NCI-H82 treated with DMSO at 0.1 percent for 48 hours (cell line): ENCODE measurements at regions not wholly inside any gene's neighbourhood (a gene's known extent, or its start where the extent isn't known, plus 50 kb on each side); places are given as distances from the start of the nearest gene placed in this dataset.

Experiments
- DNase-seq: peaks from one replicate; lab custom pipeline; 2025; ENCODE audit not compliant: unreplicated experiment; lab: John Stamatoyannopoulos, UW

DNA sequence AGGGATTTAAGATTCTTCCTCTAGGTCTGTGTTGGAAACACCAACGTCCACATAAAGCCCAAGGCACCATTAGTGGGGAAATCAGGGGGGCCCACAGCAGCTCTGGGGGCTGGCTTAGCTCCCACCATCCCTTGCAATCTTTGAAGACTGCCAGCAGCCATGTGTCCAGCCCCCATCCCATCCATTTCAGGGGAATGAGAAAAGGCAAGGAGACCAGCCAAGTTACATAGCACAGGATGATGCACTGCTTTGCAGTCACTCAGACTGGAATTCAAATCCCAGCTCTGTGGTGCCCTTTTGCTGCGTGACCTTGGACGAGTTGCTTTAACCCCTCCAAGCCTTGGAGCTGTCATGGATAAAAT is 108.9 kb upstream of the ZMIZ1 start:
- DNase-seq: no peak

DNA sequence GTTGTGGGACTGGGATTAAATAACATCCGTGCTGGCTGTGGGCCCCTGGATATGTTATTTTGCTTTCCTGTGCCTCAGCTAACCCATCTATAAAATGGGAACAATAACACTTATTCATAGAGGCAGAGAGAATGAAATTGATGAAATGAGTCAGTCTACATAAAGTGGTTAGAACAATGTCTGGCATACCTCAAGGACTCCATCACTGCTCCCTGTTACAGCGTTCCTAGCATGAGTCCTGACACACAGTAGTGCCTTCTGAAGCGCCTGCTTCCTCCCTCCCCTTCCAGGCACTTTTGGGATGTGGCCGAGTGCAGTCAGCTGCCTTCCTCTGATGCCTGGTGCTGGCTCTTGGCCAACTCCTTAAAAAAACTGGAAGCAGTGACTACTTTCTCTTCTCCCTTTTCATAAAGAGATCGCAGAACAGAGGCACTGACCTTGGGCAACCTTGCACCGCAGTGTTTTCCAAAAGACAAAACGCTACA is 108.4 kb upstream of the ZMIZ1 start:
- no peak for DNase-seq

DNA sequence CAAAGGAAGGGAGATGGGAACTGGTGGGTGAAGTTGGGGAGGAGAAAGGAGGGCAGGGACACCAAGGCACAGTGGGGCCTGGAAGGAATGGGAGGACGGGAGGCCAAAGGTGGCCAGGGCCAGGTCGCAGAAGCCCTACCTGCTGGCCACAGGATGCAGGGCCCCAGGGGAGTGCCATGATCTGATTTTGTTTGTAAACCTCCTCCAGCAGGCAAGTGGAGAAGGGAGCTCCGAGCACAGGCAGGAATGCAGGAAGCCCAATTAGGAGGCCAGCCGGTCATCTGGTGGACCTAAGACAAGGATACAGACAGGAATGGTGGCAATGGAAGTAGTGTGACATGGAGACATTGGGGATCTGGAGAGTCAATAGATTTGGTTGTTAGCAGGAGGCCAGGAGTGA is 107.0 kb upstream of the ZMIZ1 start:
- DNase-seq: no peak

DNA sequence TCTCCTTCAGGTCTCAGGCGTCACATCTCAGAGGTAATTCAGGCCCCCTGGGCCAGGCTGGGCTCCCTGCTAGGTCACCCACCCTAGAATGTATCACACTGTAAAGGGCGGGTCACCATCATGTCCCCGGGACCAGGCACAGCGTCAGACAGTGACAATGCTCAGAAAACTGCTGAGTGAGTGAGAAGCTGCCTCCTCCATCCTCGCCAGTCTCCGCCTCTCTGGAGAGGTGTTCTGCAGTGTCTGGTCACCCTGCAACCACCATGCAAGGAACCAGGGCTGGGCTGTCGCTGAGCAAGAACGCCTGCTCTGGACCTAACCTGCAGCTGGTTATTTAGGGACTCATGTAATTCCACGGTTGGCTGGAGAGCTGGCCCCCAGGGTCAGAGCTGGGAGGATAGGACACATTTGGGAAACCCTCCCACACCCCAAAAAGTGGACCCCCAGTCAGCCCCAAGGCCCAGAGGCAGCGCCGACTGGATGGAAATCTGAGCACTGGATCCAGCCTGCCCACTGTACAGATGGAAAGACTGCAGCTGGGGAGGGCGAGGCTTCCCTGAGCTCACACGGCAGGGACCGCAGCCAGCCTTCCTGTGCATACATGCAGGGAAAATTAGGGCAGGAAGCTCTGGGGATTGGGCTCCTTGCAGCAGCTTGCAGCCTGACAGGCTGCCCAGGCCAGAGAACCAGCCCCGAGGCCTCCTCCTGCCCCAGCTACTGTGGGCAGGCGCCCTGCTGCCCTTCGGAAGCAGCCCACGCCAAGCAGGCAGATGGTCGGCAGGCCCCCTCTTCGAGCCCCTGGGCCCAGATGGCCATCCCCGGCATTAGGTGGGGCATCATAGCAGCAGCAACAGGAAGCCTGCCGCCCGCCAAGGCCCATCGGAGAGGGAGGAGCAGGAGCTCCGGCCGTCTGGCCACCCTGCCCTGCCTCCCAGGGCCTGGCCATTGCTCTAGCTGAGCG is 105.4 kb upstream of the ZMIZ1 start:
- no peak for DNase-seq

DNA sequence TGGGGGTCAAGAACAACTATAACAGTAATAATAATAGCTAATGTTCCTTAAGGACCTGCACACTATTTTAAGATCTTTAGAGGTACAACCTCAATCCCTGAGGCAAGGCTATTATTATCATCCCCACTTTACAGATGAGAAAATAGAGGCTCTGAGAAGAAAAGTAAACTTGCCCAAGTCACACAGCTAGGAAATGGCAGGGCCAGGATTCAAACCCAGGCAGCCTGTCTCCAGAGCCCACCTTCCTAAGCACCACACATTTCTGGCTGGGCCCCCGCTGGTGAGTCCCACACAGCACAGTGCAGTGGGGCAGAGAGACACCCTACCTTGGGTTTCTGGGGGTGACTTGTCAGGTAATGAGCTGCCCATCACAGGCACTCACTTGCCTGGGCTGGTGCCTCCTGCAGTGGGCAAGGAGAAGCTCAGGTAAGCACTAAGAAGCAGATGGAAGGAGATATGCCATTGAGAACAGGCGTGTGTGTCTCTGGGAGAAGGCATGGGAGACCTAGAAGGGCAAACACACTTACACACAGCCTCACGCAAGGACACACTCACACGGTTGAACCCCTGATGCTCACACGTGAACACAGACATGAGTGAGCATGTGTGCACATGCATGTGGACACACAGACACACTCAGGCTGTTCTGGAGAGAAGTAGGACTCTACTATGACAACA is 104.4 kb upstream of the ZMIZ1 start:
- DNase-seq: no peak

DNA sequence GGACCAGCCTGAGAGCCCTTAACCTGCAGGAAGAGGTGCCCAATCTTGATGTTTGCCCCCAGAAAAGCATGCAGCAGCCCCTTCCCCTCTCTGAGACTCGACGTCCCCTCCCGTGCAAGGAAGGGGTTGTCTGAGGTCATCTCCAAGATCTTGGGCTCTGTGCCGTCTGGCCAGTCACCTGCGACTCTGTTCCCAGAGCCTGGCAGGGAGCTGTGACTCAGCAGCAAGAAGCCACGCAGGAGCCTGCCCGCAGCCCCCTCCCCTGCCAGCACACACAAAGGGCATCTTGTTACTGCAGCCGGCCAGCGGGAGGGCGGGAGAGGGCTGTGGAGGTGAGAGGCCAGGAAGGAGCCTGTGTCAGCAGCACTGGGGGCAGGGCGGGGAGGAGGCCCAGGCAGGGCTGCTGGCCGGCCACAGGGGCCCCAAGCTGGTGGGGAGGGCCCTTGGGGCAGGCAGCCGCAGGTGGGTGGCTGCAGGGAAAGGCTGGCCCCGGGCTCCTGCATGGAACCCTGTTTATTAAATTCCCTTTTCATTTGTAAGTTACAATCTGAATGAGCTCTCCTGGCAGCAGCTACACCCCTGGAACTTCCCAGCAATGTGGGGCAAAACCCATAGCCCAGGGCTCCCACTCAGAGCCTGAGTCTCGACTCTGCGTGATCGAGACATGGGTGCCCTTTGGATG is 103.7 kb upstream of the ZMIZ1 start:
- DNase-seq: no peak

DNA sequence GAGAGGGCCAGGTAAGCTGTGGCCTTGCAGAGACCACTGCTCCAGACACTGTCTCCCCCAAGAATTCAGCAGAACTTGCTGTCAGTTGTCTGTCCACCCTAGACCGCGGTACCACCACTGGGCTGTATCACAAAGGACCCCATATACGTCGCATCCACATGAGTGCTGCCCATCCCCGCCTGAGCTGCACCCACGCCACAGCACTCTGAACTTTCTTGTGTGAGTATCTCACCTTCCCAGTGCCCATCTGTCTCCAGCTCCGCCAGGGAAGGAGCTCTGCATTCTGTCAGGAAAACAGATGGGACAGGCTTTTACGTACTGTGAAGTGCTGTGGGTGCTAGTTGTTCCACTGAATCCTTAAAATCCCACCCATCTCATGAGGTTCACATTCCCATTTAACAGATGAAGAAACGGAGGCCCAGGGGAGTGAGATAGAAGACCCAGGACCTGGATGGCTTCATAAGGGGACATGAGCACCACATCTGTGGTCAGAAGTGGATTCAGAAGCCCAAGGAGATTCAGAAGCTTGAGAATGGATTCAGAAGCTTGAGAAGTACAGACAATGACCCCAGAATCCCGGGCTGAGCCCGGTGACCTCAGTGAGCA is 102.5 kb upstream of the ZMIZ1 start:
- no peak for DNase-seq

DNA sequence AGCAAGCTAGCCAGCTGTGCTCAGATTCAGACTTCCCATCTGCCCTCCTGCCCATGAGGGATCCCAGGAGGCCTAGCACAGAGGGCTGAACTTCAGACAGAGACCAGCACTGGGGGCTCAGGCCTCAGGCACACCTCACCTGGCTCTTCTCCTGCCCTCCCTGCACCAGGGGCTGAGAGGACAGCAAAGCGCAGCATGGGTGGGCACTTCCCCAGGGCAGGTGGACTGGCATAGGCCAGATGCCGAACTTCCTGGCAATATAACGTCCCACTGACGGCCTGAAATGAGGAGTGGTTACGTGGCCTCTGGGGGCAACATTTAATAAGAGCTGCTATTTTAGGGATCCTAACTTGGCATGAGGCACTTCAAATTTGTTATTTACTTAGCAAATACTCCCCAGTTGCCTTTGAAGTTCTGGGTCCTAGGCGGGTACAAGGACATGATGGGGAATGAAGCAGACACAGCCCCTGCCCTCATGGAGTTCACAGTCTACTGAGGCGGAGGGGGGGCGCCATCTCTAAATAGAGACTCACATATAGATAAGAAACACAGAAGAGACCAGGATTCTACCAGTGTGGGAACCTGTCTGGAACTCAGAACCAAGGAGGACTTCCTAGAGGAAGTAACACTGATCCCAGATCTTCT is 101.8 kb upstream of the ZMIZ1 start:
- DNase-seq: no peak

DNA sequence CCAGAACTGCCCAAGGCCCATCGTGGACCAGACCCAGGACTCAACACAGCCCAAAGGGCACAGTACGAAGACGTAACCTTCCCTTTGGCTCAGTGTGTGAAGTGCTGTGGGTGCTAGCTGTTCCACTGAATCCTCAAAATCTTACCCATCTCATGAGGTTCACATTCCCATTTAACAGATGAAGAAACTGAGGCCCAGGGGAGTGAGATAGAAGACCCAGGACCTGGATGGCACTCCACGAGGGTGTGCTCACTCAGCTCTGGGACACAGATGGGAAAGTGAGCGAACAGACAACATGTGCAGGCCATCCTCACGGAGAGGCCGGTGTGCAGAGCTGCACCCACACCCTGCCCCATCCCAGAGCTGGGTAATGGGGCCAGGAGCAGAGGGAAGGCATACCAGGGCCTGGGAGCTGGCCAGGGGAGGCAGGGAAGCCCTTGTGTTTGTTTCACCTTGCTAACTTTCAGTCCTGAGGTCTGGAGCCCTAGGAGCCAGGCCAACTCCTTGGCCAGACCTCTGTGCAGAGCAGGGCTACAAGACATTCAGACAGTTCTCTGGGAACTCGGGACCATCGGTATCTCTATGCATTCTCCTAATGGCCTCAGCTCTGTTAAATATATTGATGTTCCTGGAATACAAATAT is 100.3 kb upstream of the ZMIZ1 start:
- no peak for DNase-seq

DNA sequence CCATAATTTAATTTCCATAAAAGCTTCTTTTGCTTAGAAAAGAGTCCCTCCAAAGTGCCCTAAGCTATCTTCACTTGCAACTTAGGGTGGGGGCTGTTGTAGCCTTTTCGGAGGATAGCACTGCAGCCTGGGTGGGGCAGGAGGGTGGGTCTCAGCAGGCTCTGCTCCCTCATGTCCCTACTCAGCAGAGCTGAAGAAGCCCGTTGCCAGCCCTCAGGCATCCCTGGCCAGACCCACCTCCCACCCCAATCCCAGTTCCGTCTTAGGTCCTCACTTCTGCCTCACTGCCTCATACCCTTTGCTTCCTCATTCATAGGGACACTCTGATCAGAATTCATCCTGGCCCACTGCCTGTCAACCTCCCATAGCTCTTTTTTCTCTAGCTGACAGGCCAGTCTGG is 99.8 kb upstream of the ZMIZ1 start:
- no peak for DNase-seq

DNA sequence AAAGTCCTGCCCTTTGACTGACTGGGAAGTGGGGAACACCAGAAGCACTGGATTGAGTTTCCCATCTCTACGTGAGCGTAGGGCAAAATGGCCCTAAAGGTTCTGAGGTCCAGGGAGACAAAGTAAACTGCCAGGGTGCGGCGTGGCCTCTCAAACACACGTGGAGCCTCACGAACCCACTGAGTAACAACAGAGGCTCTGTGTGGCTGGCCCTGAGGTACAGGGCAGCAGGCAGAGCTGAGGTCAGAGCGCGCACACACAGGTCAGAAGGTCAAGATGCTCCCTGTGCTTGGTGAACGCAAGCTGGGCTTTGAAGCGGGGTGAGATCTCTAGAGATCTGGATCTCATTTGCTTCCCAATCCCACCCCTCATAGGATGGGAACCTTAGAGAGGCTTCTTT is 99.0 kb upstream of the ZMIZ1 start:
- no peak for DNase-seq

DNA sequence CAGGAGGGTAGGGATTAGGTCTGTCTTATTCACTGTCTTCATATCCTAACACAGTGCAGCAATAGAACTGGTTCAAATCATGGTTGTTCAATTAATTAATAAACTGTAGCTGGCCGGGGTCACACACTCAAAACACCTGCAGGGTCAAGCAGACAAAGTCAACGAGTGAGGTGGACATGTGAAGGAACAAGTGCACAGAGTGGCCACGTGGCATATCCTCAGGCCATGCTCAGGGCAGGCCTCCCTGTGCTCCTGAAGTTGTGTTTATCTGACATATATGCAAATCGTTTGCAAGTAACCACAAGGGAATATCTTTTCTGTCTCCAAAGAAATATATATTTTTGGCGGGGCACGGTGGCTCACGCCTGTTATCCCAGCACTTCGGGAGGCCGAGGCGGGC is 98.5 kb upstream of the ZMIZ1 start:
- no peak for DNase-seq

DNA sequence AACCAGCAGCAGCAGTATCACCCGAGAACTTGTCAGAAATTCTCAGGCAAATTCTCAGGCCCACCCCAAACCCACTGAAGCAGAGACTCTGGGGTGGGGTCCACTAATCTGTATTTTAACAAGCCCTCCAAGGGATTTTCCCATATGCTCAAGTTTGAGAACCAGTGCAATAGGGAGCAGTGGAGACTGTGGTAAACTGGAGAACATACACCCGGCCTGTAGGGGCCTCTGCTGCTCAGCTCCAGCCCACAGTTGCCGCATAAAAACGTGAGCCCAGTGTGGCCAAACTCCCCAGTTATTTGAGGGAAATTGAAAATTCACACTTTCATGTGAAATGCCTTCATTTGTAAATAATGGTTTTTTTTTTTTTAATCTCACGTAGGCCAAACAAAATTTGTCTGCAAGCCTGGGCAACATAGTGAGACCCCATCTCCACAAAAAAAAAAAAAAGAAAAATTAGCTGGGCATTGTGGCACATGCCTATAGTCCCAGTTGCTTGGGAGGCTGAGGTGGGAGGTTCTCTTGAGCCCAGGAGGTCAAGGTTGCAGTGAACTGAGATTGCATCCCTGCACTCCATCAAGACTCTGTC is 97.6 kb upstream of the ZMIZ1 start:
- no peak for DNase-seq

DNA sequence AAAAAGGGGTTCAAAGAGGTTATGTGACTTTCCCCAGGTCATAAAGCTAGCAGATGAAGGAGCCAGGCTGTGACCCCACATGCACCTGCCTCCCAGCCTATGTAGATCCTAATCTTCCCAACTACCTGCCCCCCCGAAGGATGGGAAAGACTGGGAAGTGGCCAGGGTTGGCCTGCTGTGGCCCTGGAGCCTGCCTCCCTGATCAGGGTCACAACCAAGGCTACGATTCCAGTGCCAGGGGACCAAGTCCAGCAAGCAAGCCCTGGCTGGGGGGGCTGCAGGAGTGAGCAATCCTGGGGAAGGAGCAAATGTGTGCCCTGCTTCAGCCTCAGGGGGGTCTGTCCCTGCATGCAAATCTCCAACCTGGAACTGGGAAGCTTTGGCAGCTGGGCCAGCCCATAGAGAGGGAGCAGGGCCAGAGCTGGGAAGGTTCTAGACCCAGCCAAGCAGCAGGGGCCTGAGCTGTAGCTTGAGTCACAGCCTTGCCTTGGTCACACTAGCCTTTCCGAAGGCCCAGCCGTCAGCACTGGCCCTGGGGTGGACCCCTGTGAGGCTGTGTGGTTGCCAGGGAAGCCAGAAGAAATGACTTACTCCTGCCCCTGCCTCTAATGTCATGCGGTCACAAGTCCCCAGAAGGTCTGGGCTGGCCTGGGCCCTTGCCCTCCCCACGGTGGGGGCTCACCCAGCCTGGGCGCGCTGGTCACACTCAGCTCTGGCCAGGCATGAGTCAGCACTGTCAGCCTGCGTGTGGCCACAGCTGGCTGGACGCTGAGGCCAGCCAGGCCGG is 96.4 kb upstream of the ZMIZ1 start:
- DNase-seq: no peak

DNA sequence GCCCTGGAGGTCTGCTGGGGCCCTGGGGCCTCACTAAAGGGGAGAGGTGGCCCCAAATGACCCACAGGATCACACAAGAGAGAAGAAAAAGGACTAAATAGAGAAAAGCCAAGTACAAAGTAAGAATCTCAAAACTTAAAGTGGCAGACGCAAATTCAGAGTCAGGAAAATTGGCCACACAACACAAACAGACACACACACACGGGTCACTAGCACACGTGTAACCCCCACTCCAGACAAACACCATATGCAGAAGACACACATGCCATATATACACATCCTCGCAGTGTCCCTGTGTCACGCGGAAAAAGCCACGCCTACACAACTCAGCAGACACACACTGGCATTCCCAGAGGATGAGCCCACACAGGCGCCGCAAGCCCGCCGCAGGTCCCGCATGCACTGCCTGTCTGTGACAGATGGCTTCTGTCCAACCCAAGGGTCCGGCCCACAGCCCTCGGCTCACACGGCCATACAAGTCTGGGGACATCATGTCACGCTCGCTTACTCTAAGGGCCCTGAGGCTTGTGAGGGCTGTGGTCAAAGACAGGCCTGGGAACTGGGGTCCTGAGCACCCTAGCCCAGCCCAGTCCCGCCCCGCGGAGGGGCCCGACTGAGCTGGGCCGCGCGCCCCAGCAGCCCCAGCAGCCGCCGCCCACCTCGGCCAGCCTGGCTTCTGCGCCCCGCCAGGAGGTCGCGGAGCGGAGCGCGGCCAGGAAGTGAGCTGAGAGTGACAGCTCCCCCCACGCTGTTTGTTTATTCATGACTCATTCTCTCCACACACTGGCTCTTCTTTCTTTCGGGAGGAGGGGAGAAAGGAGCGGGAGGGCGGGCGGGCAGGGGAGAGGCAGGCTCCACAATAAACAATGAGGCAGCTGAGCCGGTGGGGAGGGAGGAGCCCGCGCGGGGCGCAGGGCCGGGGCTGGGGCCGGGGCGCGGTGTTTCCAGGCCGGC is 95.5 kb upstream of the ZMIZ1 start:
- peak; percentile 59 for DNase-seq

DNA sequence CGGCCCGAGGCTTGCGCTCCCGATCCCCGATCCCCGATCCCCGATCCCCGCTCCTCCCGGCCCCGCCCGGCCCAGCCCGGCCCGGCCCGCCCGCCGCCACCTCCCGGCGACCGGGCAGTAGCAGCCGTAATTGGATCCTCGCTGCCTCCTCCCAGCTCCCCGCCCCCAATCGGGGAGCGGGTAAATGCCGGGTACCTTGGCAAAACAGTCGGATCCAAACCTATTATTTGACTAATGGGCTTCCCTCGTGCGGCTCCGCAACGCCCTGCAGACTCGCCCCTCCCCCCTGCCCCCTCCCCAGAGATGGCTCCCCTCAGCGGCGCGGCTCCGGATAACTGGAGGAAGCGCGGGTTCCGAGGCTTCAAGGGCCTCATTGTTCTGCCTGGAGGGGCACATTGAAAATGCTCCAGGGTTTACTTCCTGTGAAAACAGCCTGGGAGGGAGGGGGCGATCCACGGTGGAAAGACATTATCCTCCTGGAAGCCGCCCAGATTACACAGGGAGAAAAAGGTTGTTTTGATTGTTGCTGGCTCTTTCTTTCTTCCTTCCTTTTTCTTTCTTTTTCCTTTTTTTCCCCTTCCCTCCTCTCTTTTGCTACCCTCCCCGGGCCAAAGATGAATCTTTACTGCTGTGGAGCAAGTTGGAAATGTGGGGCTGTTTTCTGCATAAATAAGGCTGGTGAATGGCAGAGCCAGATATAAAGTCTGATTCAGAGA is 94.7 kb upstream of the ZMIZ1 start:
- peak; percentile 79 for DNase-seq

DNA sequence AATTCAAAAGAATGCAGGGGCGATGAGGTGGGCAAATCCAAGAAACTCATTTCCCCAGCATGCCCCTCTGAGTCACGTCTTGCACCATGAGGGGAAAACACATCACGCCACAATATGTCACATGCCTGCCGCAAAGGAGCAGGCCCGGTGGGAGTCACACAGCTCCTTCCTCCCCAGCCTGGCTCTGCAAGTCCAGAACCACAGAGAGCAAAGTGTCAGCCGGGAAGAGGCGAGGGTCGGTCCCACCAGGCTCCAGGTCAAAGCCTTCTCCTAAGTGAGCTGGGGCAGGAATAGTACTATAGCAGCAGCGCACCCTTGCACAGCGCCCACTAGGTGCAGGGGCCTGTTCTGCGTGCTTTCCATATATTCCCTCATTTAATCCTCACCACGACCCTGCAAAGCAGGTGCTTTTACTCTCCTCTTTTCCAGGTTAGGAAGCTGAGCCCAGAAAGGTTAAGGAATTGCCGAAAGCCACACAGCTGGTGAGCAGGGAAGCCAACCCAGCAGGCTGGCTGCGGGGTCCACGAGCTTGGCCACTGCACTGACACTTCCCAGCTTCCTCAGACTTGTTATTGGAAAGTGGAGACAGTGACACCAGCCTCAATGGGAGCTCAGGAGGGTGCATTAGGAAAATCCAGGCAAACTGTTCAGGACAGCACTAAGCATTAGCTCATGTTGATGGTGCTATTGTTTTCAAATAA is 94.0 kb upstream of the ZMIZ1 start:
- DNase-seq: peak; percentile 58
